Cardiac muscle cell (in vitro differentiated cells and primary cell): ENCODE measurements at regions not wholly inside any gene's neighbourhood (a gene's known extent, or its start where the extent isn't known, plus 50 kb on each side); places are given as distances from the start of the nearest gene placed in this dataset.

Experiments
- DNase-seq, 2 donors: peaks; one replicate each; pipeline versions ENCODE4 v3.0.0 to v3.0.0-alpha.2; 2010 to 2017; ENCODE audit warnings: low read depth in 1 of 2, low spot score in 1 of 2
- H3K27ac ChIP-seq: fragments of 200-600 bp; sonication (generic); 2 replicates; pipeline ENCODE4 v1.5.1; 2016
- H3K27me3 ChIP-seq: fragments of 200-600 bp; sonication (generic); 2 replicates; pipeline ENCODE4 v1.6.0; 2016; ENCODE audit warnings: control low read depth
- H3K36me3 ChIP-seq: fragments of 200-600 bp; sonication (generic); 2 replicates; pipeline ENCODE4 v1.5.1; 2016; ENCODE audit warnings: control low read depth
- H3K4me1 ChIP-seq: fragments of 200-600 bp; sonication (generic); 2 replicates; pipeline ENCODE4 v1.8.1; 2017; ENCODE audit warnings: low read depth, mild to moderate bottlenecking, mixed run types
- H3K4me3 ChIP-seq: fragments of 200-600 bp; sonication (generic); 2 replicates; pipeline ENCODE4 v1.5.1; 2016; ENCODE audit warnings: mild to moderate bottlenecking
- H3K9me3 ChIP-seq: fragments of 200-600 bp; sonication (generic); 2 replicates; pipeline ENCODE4 v1.5.1; 2017; ENCODE audit warnings: low read depth, mild to moderate bottlenecking, control low read depth
- TF ChIP-seq, protein P1 (sequence below): IDR thresholded peaks from 2 replicates; pipeline ENCODE4 v1.5.1; 2012; ENCODE audit warnings: low read depth, mild to moderate bottlenecking, low read length

DNA sequence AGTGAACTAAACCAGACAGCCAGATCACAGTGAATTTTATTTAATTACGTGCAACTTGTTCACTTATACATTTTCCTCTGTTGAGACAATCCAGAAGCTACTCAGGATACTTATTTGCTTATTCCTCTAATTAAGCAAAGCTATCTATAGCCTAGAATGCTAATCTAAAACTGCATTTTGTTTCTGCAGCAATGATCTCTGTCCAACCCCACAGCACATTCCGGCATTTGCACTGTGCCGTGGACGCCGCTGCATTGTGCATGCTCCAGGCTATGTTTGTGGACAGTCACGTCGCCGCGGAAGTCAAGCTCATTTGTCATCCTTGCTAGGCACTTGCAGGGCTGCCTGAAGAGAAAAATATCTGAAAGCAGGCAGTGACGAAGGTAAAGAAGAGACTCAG lies 406.9 kb downstream of the RFC3 start:
- no peaks in the 10 kb centered on the region for H3K36me3 ChIP-seq
- H3K9me3 ChIP-seq, result no peaks in the 10 kb centered on the region
- H3K27me3 ChIP-seq, result no peaks in the 10 kb centered on the region
- DNase-seq, result no peak
- TF ChIP-seq, protein P1, sequence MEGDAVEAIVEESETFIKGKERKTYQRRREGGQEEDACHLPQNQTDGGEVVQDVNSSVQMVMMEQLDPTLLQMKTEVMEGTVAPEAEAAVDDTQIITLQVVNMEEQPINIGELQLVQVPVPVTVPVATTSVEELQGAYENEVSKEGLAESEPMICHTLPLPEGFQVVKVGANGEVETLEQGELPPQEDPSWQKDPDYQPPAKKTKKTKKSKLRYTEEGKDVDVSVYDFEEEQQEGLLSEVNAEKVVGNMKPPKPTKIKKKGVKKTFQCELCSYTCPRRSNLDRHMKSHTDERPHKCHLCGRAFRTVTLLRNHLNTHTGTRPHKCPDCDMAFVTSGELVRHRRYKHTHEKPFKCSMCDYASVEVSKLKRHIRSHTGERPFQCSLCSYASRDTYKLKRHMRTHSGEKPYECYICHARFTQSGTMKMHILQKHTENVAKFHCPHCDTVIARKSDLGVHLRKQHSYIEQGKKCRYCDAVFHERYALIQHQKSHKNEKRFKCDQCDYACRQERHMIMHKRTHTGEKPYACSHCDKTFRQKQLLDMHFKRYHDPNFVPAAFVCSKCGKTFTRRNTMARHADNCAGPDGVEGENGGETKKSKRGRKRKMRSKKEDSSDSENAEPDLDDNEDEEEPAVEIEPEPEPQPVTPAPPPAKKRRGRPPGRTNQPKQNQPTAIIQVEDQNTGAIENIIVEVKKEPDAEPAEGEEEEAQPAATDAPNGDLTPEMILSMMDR, result no peak
- no peaks in the 10 kb centered on the region for H3K4me1 ChIP-seq
- H3K27ac ChIP-seq, result no peak overlapping the region
- no peak overlapping the region for H3K4me3 ChIP-seq

DNA sequence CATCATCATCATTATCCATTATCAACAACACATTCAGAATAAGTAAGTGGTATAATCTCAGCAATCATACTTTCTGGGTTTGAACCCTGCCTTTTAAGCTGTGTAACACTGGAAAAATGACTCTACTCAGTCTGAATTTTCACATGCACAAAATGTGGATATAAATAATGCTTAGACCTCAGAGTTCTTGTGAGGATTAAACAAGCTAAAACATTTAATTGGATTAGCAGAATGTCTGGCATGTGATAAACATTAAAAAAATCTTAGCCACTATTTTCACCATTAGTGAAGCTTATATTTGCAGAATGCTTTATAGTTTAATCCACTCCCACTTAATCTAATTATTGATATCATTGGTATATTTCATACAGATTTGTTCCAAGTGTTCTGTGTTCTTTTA lies 412.3 kb downstream of the RFC3 start:
- no peak overlapping the region for H3K27ac ChIP-seq
- DNase-seq, result no peak
- H3K4me1 ChIP-seq, result no peaks in the 10 kb centered on the region
- TF ChIP-seq, protein P1, result no peak
- no peaks in the 10 kb centered on the region for H3K36me3 ChIP-seq
- H3K4me3 ChIP-seq, result no peak overlapping the region
- H3K9me3 ChIP-seq, result no peaks in the 10 kb centered on the region
- H3K27me3 ChIP-seq, result no peaks in the 10 kb centered on the region

DNA sequence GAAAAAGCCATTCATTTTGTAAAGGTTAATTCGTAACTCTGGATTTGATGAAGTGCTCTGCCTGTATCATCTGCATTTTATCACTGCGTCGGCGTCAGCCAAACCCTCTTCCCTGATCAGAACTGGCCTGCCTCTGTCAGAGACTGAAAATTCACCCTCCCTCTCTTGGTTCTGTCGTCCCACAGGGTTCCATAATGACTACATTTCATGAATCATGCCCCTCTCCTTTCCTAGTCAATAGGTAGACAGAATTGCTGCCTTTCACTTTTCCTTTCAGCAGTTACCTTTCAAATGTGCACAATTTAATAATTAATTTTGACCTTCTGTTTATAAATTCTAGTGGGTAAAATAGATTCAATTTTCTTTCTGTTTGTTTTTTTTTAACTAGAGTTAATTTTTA lies 423.4 kb downstream of the RFC3 start:
- no peaks in the 10 kb centered on the region for H3K4me1 ChIP-seq
- no peak overlapping the region for H3K4me3 ChIP-seq
- no peak for DNase-seq
- no peaks in the 10 kb centered on the region for H3K36me3 ChIP-seq
- H3K9me3 ChIP-seq, result no peaks in the 10 kb centered on the region
- H3K27me3 ChIP-seq, result no peaks in the 10 kb centered on the region
- no peak overlapping the region for H3K27ac ChIP-seq
- TF ChIP-seq, protein P1, result no peak

DNA sequence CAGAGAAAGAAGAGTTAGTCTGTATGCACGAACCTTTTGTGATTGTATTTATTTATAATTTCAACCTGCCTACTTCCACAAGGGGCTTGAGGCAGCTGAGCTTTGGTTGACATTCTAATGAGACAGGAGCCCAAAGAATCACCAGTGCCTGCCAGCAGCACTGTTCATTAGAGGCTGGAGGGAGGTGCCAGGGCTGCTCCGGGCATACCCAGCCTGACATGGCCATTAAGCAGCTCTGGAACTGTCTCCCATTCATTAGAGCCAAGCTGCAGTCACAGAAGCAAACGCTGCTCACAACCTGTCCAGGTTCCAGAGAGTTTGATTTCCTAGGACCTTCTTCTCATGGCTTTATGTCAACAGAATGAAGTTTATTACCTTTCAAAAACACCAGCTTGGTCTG lies 425.5 kb downstream of the RFC3 start:
- no peak overlapping the region for H3K27ac ChIP-seq
- H3K9me3 ChIP-seq, result no peaks in the 10 kb centered on the region
- TF ChIP-seq, protein P1, result no peak

DNA sequence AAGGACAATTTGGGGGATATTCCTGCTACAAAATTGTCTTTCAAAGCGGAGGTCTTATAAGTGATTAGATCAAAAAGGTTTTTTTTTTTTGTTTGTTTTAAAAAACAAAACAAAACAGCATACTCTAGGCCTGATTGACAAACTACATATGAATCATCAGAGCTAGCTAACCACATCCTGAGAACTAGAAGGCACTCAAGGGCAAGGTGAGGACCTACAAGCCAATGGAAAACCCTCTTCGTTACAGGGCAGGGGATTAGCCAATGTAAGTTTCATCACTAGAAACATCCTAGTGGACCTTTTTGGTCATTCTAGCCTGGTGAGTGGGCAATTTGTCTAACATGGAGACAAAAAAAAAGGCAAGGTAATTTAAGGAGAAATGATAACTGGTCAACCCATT lies 428.6 kb downstream of the RFC3 start:
- TF ChIP-seq, protein P1, result no peak

More for the DNA sequence above, 425.5 kb downstream of the RFC3 start:
- H3K27me3 ChIP-seq, result no peaks in the 10 kb centered on the region
- H3K36me3 ChIP-seq, result no peaks in the 10 kb centered on the region
- H3K4me3 ChIP-seq, result no peak overlapping the region
- no peak for DNase-seq
- H3K4me1 ChIP-seq, result no peaks in the 10 kb centered on the region

DNA sequence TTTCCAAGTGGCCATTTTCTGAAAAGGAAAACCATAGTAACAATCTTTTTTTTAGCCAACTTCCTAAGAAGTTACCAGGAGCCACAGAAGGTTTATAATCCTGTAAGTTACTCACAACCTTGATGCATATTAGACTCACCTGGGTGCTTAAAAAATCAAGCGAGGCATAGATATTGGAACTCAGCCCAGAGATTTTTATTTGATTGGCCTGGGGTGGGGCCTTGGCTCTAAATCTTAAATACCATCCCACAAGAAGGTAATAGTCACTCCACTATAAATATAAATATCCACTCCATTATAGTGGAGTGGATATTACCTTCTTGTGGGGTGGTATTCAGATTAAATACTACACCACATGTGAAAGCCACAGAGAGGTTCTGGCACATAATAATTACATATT lies 429.6 kb downstream of the RFC3 start:
- no peak overlapping the region for H3K27ac ChIP-seq
- H3K4me1 ChIP-seq, result no peaks in the 10 kb centered on the region
- H3K27me3 ChIP-seq, result no peaks in the 10 kb centered on the region
- TF ChIP-seq, protein P1, result no peak
- DNase-seq, result no peak
- no peaks in the 10 kb centered on the region for H3K36me3 ChIP-seq
- no peaks in the 10 kb centered on the region for H3K9me3 ChIP-seq
- no peak overlapping the region for H3K4me3 ChIP-seq

More for the DNA sequence above, 428.6 kb downstream of the RFC3 start:
- peak in 1 of 2 donors; percentile 22 for DNase-seq
- Histone ChIP-seq H3K4me1 (no peaks in the 10 kb centered on the region), H3K36me3 (no peaks in the 10 kb centered on the region), H3K27ac (no peak overlapping the region), H3K27me3 (no peaks in the 10 kb centered on the region), H3K9me3 (no peaks in the 10 kb centered on the region), H3K4me3 (no peak overlapping the region)
